H9 (cell line): ENCODE measurements at regions not wholly inside any gene's neighbourhood (a gene's known extent, or its start where the extent isn't known, plus 50 kb on each side); places are given as distances from the start of the nearest gene placed in this dataset.

Experiments used
- DNase-seq: peaks from one replicate; pipeline ENCODE4 v3.0.0-alpha.2; 2017
- H2AFZ ChIP-seq: one replicate; pipeline ENCODE4 v1.6.1; 2013; ENCODE audit warnings: mild to moderate bottlenecking, low read length, control low read depth, moderate library complexity
- H2AK5ac ChIP-seq: 2 replicates; pipeline ENCODE4 v1.6.1; 2013; ENCODE audit warnings: low read length, control low read depth, mixed read lengths; ENCODE audit not compliant: insufficient read length
- H2BK120ac ChIP-seq: one replicate; pipeline ENCODE4 v1.6.1; 2013; ENCODE audit warnings: low read depth, mild to moderate bottlenecking, low read length, control low read depth, inconsistent platforms; ENCODE audit not compliant: poor library complexity, severe bottlenecking
- H2BK12ac ChIP-seq: 2 replicates; pipeline ENCODE4 v1.6.1; 2013; ENCODE audit warnings: low read length, control low read depth, mixed read lengths, low read depth; ENCODE audit not compliant: insufficient read length
- H2BK15ac ChIP-seq: 2 replicates; pipeline ENCODE4 v1.6.1; 2013; ENCODE audit warnings: low read depth, low read length, control low read depth
- H2BK20ac ChIP-seq: one replicate; pipeline ENCODE4 v1.6.1; 2013; ENCODE audit warnings: low read depth, mild to moderate bottlenecking, low read length, control low read depth, inconsistent platforms; ENCODE audit not compliant: poor library complexity, severe bottlenecking
- H2BK5ac ChIP-seq: 2 replicates; pipeline ENCODE4 v1.6.1; 2013; ENCODE audit warnings: low read length, control low read depth, mixed read lengths; ENCODE audit not compliant: insufficient read length
- H3K14ac ChIP-seq: 2 replicates; pipeline ENCODE4 v1.6.1; 2013; ENCODE audit warnings: low read length, control low read depth; ENCODE audit not compliant: insufficient read depth
- H3K18ac ChIP-seq: 2 replicates; pipeline ENCODE4 v1.6.1; 2013; ENCODE audit warnings: low read depth, mild to moderate bottlenecking, mixed read lengths, low read length, control low read depth; ENCODE audit not compliant: insufficient read length
- H3K23ac ChIP-seq: 2 replicates; pipeline ENCODE4 v1.6.1; 2013; ENCODE audit warnings: low read length, control low read depth, mixed read lengths, low read depth; ENCODE audit not compliant: insufficient read length
- H3K23me2 ChIP-seq: 2 replicates; pipeline ENCODE4 v1.6.1; 2013; ENCODE audit warnings: low read depth, mild to moderate bottlenecking, mixed read lengths, low read length, control low read depth; ENCODE audit not compliant: insufficient read length, poor library complexity, severe bottlenecking
- H3K27ac ChIP-seq: 2 replicates; pipeline ENCODE4 v1.5.1; 2013; ENCODE audit warnings: low read length, control low read depth, mixed read lengths, low read depth; ENCODE audit not compliant: insufficient read length
- H3K27me3 ChIP-seq: 2 replicates; pipeline ENCODE4 v1.6.1; 2013; ENCODE audit warnings: low read length, control low read depth, inconsistent platforms; ENCODE audit not compliant: insufficient read depth
- H3K4ac ChIP-seq: 2 replicates; pipeline ENCODE4 v1.6.1; 2013; ENCODE audit warnings: low read depth, mild to moderate bottlenecking, control low read depth, inconsistent platforms, low read length, moderate library complexity
- H3K4me1 ChIP-seq: 2 replicates; pipeline ENCODE4 v1.6.1; 2013; ENCODE audit warnings: low read length, control low read depth, inconsistent platforms; ENCODE audit not compliant: insufficient read depth
- H3K4me2 ChIP-seq: 2 replicates; pipeline ENCODE4 v1.6.1; 2013; ENCODE audit warnings: low read length, control low read depth, mixed read lengths; ENCODE audit not compliant: insufficient read length, insufficient read depth
- H3K56ac ChIP-seq: 2 replicates; pipeline ENCODE4 v1.6.1; 2013; ENCODE audit warnings: low read depth, mild to moderate bottlenecking, mixed read lengths, low read length, control low read depth; ENCODE audit not compliant: insufficient read length
- H3K79me1 ChIP-seq: 2 replicates; pipeline ENCODE4 v1.6.1; 2013; ENCODE audit warnings: low read depth, mild to moderate bottlenecking, moderate library complexity, low read length, control low read depth, inconsistent platforms; ENCODE audit not compliant: insufficient read depth, poor library complexity, severe bottlenecking
- H3K79me2 ChIP-seq: 2 replicates; pipeline ENCODE4 v1.6.1; 2013; ENCODE audit warnings: low read length, control low read depth, inconsistent platforms; ENCODE audit not compliant: insufficient read depth
- H3K9ac ChIP-seq: 2 replicates; pipeline ENCODE4 v1.6.1; 2013; ENCODE audit warnings: low read length, control low read depth, mixed read lengths; ENCODE audit not compliant: insufficient read length; ENCODE audit errors: extremely low read depth
- H3K9me3 ChIP-seq: one replicate; pipeline ENCODE4 v1.6.1; 2013; ENCODE audit warnings: low read depth, low read length, inconsistent platforms; ENCODE audit not compliant: control insufficient read depth
- H3T11ph ChIP-seq: one replicate; pipeline ENCODE4 v1.6.1; 2013; ENCODE audit warnings: mild to moderate bottlenecking, low read length, control low read depth, inconsistent platforms
- H4K20me1 ChIP-seq: one replicate; pipeline ENCODE4 v1.6.1; 2013; ENCODE audit not compliant: control insufficient read depth, insufficient read length, insufficient read depth
- H4K5ac ChIP-seq: 2 replicates; pipeline ENCODE4 v1.6.1; 2013; ENCODE audit warnings: low read depth, mild to moderate bottlenecking, mixed read lengths, low read length, control low read depth; ENCODE audit not compliant: insufficient read length
- H4K8ac ChIP-seq: replicated peaks from 2 replicates; pipeline ENCODE4 v1.6.1; 2013; ENCODE audit warnings: low read length, control low read depth, mixed read lengths, low read depth; ENCODE audit not compliant: insufficient read length
- H4K91ac ChIP-seq: 2 replicates; pipeline ENCODE4 v1.6.1; 2013; ENCODE audit warnings: low read depth, mild to moderate bottlenecking, moderate library complexity, mixed read lengths, low read length, control low read depth; ENCODE audit not compliant: insufficient read length
- H3K27ac Mint-ChIP-seq, 3 experiments: 2 replicates in 2 of 3; 3 replicates in 1 of 3; pipeline ENCODE4 v1.8.0; 2020 to 2021; ENCODE audit warnings: mixed read lengths in 3 of 3, mild to moderate bottlenecking in 1 of 3, moderate library complexity in 1 of 3
- H3K27me3 Mint-ChIP-seq: 2 replicates; pipeline ENCODE4 v1.8.0; 2021; ENCODE audit warnings: low read depth, mild to moderate bottlenecking, moderate library complexity, mixed read lengths
- H3K36me3 Mint-ChIP-seq, 3 experiments: 2 replicates in 2 of 3; 3 replicates in 1 of 3; pipeline ENCODE4 v1.8.0; 2020 to 2021; ENCODE audit warnings: low read depth in 3 of 3, mixed read lengths in 3 of 3; ENCODE audit not compliant: insufficient read depth in 1 of 3
- H3K4me1 Mint-ChIP-seq, 2 experiments: 2 replicates each; pipeline ENCODE4 v1.8.0; 2020; ENCODE audit warnings: mixed read lengths in 2 of 2
- H3K4me3 Mint-ChIP-seq, 2 experiments: 2 replicates in 1 of 2; 3 replicates in 1 of 2; pipeline ENCODE4 v1.8.0; 2020 to 2021; ENCODE audit warnings: mild to moderate bottlenecking in 2 of 2, mixed read lengths in 2 of 2, moderate library complexity in 1 of 2
- H3K9me3 Mint-ChIP-seq, 2 experiments: 2 replicates in 1 of 2; 3 replicates in 1 of 2; pipeline ENCODE4 v1.8.0; 2020; ENCODE audit warnings: mild to moderate bottlenecking in 2 of 2, mixed read lengths in 2 of 2, moderate library complexity in 1 of 2
- CTCF ChIP-seq: fragments of 200-600 bp; sonication (generic); conservative IDR thresholded peaks from 3 replicates; pipeline ENCODE4 v1.8.0; 2021; ENCODE audit warnings: antibody characterized with exemption, mild to moderate bottlenecking
- WGBS: extraction: QIAGEN DNeasy Blood & Tissue Kit; methylation state at CpG from one replicate; pipeline ENCODE4 v1.1.7; 2013; ENCODE audit warnings: missing lambda C conversion rate, low lambda C conversion rate, mixed read lengths; ENCODE audit not compliant: insufficient read length; ENCODE audit errors: extremely low coverage; 5-methylcytosine and 5-hydroxymethylcytosine counted together

DNA sequence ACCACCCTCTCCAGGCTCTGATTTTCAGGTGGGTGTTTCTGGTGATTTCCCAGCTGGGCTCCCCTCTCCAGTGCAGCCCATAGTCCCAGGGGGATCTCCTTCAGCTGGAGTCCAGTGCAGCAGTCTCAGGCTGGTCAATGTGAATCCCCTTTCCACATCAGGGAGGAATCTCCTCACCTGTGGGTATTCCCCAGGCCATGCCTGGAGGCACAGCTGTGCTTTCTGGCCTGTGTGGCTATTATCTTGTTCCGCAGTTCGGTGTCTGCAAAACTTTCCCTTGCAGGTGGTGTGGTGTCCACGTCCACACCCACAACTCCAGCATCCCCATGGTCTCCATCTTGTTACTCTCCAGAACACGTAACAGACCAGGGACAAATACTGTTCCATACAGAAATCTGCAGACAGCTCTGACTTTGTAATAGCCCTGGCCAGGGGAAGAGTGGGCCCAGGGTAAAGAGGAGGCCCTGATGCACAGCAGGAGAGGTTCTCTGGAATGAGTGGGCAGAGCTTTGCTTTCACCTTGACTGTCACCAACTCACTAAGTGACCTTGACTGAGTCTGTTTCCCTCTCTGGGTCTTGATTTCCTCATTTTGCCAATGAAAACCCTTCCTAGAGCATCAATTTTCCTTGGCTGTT is 183.2 kb downstream of the CSNK2A3 start:
- H3K14ac ChIP-seq = no peak overlapping the region
- no peaks in the 10 kb centered on the region for H3K27me3 ChIP-seq
- Mint-ChIP-seq H3K4me3 (no peak overlapping the region), H3K27me3 (peaks cover 4% of the 10 kb centered on the region), H3K27ac (peak overlapping the region in 1 of 3 experiments; percentile 85; a peak in 1 of 7 replicates), H3K36me3 (no peaks in the 10 kb centered on the region), H3K9me3 (no peaks in the 10 kb centered on the region), H3K4me1 (peaks cover 4 to 5% of the 10 kb centered on the region in 2 experiments; a peak in 2 of 4 replicates)
- H3K4me2 ChIP-seq = no peak overlapping the region
- no peak overlapping the region for H3K27ac ChIP-seq
- H3K4me1 ChIP-seq = no peaks in the 10 kb centered on the region
- H4K20me1 ChIP-seq = no peaks in the 10 kb centered on the region
- no peak overlapping the region for H3K18ac ChIP-seq
- no peak overlapping the region for H2BK20ac ChIP-seq
- no peak overlapping the region for H2BK15ac ChIP-seq
- H3K9ac ChIP-seq = no peak overlapping the region
- H3K23ac ChIP-seq = no peak overlapping the region
- H4K5ac ChIP-seq = no peak overlapping the region
- no peak overlapping the region for H2BK120ac ChIP-seq
- H2BK5ac ChIP-seq = no peak overlapping the region
- no CpG with 5 or more reads among the region's 4 CpGs for WGBS
- H4K91ac ChIP-seq = no peak overlapping the region
- no peaks in the 10 kb centered on the region for H3K23me2 ChIP-seq
- no peaks in the 10 kb centered on the region for H3K79me1 ChIP-seq
- H3K56ac ChIP-seq = no peak overlapping the region
- H2AK5ac ChIP-seq = no peak overlapping the region
- H3K9me3 ChIP-seq = no peaks in the 10 kb centered on the region
- no peak overlapping the region for H3T11ph ChIP-seq
- no peak overlapping the region for H4K8ac ChIP-seq
- no peaks in the 10 kb centered on the region for H3K79me2 ChIP-seq
- H2BK12ac ChIP-seq = no peak overlapping the region
- no peak overlapping the region for H2AFZ ChIP-seq
- TF ChIP-seq CTCF = no peak
- no peak overlapping the region for H3K4ac ChIP-seq
- DNase-seq = no peak
